SK-N-SH treated with all-trans-retinoic acid at 6 μM for 48 hours (cell line): ENCODE measurements at regions not wholly inside any gene's neighbourhood (a gene's known extent, or its start where the extent isn't known, plus 50 kb on each side); places are given as distances from the start of the nearest gene placed in this dataset.

Experiments used
- GLIS3 ChIP-seq: fragments of 250-450 bp; sonication (Bioruptor Pico); IDR thresholded peaks from 2 replicates; pipeline ENCODE4 v1.5.0; 2020; ENCODE audit warnings: mild to moderate bottlenecking, moderate library complexity
- ISL1 ChIP-seq: fragments of 250-450 bp; sonication (Bioruptor Pico); IDR thresholded peaks from 2 replicates; pipeline ENCODE4 v2.1.2; 2022; ENCODE audit warnings: mild to moderate bottlenecking, moderate library complexity
- PPARA ChIP-seq: fragments of 250-450 bp; sonication (Bioruptor Pico); IDR thresholded peaks from 2 replicates; pipeline ENCODE4 v1.5.0; 2020; ENCODE audit warnings: mild to moderate bottlenecking, borderline replicate concordance
- TCF4 ChIP-seq: fragments of 250-450 bp; sonication (Bioruptor Pico); IDR thresholded peaks from 2 replicates; pipeline ENCODE4 v1.8.0; 2021; ENCODE audit warnings: mild to moderate bottlenecking, moderate library complexity, borderline replicate concordance
- ZC3H10 ChIP-seq: fragments of 250-450 bp; sonication (Bioruptor Pico); IDR thresholded peaks from 2 replicates; pipeline ENCODE4 v1.5.1; 2021; ENCODE audit warnings: mild to moderate bottlenecking, moderate library complexity
- ZNF565 ChIP-seq: fragments of 450-650 bp; formaldehyde crosslinking; conservative IDR thresholded peaks from 2 replicates; pipeline ENCODE4 v1.5.0; 2020; ENCODE audit warnings: low read depth, mild to moderate bottlenecking, moderate library complexity
- ZNF70 ChIP-seq: fragments of 450-650 bp; formaldehyde crosslinking; IDR thresholded peaks from 2 replicates; pipeline ENCODE4 v1.5.0; 2020; ENCODE audit warnings: mild to moderate bottlenecking, moderate library complexity
- TF ChIP-seq, protein P1 (sequence below): fragments of 250-450 bp; sonication (Bioruptor Pico); IDR thresholded peaks from 2 replicates; pipeline ENCODE4 v1.8.0; 2020; ENCODE audit warnings: mild to moderate bottlenecking, moderate library complexity, borderline replicate concordance
- TF ChIP-seq, protein P2 (sequence below): fragments of 250-450 bp; sonication (Bioruptor Pico); IDR thresholded peaks from 2 replicates; pipeline ENCODE4 v1.5.0; 2020; ENCODE audit warnings: mild to moderate bottlenecking, moderate library complexity

DNA sequence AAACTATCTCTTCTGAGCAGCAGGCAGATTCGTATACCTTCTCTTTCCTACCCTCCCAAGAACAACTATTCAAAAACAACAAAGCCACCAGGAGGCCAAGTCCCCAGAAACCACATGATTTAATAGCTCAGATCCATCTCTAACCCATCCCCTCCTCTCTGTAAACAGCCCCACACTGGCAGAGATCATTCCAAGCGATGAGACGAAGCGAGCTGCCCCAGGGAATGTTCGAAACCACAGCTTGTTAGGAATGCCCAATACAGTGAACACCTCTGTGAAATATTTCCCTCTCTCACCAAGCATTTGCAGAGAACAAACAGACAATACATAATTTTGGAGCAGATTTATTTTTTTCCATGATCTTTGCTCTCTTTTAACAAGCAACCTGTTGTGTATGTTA is 231.8 kb downstream of the SOD2 start:
- TF ChIP-seq ZC3H10 (CRISPR knock-in tag) (no peak), PPARA (CRISPR knock-in tag) (no peak), TCF4 (CRISPR knock-in tag) (no peak), ISL1 (CRISPR knock-in tag) (no peak), ZNF565 (CRISPR knock-in tag) (no peak), GLIS3 (CRISPR knock-in tag) (no peak), ZNF70 (CRISPR knock-in tag) (no peak)
- TF ChIP-seq, protein P1, sequence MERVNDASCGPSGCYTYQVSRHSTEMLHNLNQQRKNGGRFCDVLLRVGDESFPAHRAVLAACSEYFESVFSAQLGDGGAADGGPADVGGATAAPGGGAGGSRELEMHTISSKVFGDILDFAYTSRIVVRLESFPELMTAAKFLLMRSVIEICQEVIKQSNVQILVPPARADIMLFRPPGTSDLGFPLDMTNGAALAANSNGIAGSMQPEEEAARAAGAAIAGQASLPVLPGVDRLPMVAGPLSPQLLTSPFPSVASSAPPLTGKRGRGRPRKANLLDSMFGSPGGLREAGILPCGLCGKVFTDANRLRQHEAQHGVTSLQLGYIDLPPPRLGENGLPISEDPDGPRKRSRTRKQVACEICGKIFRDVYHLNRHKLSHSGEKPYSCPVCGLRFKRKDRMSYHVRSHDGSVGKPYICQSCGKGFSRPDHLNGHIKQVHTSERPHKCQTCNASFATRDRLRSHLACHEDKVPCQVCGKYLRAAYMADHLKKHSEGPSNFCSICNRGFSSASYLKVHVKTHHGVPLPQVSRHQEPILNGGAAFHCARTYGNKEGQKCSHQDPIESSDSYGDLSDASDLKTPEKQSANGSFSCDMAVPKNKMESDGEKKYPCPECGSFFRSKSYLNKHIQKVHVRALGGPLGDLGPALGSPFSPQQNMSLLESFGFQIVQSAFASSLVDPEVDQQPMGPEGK (CRISPR knock-in tag): no peak
- TF ChIP-seq, protein P2, sequence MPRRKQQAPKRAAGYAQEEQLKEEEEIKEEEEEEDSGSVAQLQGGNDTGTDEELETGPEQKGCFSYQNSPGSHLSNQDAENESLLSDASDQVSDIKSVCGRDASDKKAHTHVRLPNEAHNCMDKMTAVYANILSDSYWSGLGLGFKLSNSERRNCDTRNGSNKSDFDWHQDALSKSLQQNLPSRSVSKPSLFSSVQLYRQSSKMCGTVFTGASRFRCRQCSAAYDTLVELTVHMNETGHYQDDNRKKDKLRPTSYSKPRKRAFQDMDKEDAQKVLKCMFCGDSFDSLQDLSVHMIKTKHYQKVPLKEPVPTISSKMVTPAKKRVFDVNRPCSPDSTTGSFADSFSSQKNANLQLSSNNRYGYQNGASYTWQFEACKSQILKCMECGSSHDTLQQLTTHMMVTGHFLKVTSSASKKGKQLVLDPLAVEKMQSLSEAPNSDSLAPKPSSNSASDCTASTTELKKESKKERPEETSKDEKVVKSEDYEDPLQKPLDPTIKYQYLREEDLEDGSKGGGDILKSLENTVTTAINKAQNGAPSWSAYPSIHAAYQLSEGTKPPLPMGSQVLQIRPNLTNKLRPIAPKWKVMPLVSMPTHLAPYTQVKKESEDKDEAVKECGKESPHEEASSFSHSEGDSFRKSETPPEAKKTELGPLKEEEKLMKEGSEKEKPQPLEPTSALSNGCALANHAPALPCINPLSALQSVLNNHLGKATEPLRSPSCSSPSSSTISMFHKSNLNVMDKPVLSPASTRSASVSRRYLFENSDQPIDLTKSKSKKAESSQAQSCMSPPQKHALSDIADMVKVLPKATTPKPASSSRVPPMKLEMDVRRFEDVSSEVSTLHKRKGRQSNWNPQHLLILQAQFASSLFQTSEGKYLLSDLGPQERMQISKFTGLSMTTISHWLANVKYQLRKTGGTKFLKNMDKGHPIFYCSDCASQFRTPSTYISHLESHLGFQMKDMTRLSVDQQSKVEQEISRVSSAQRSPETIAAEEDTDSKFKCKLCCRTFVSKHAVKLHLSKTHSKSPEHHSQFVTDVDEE (CRISPR knock-in tag): no peak
